GM18519 (cell line): ENCODE measurements at regions not wholly inside any gene's neighbourhood (a gene's known extent, or its start where the extent isn't known, plus 50 kb on each side); places are given as distances from the start of the nearest gene placed in this dataset.
"Not testable (repeated sequence)": the region's sequence is repeated elsewhere in the genome, so short reads cannot be mapped to it uniquely, and the experiment has no call there.

Experiments
- ATAC-seq: cut with Tn5 transposase; IDR thresholded peaks from one replicate; pipeline ENCODE4 v1.9.1; 2021; ENCODE audit warnings: mild to moderate bottlenecking, moderate library complexity; ENCODE audit not compliant: unreplicated experiment, low FRiP score

- no peak for ATAC-seq
These were observed 302.3 kb upstream of the PLD5 start for GRCh38 chr1:242826701-242827336.

- no peak for ATAC-seq
These were observed 299.9 kb upstream of the PLD5 start for GRCh38 chr1:242824435-242824834.

DNA sequence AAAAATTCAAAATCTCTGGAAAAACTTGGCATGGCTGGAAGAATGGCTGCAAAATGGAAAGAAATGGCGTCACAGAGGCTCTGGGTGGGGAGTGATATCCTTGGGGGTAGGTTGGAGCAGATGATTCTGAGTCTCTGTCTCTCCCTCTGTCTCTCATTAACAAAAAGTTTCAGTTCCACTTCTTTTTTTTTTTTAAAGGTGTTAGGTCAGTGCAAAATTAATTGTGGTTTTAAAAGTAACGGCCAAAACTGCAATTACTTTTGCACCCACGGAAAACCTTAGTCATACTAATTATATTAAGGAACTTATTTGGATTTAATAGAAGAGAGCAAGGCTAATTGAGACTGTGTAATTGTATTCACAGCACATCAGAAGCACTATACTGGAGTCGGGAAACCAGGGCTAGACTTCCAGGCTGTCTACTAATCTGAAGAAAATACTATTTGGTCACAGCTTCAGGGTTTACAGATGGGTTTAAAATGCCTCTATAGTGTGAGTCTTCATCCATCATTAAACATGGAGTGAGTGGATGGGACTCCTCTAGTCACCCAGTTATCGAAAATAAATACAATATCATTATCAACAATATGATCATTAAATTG is 289.1 kb upstream of the PLD5 start:
- peak; percentile 85 for ATAC-seq

DNA sequence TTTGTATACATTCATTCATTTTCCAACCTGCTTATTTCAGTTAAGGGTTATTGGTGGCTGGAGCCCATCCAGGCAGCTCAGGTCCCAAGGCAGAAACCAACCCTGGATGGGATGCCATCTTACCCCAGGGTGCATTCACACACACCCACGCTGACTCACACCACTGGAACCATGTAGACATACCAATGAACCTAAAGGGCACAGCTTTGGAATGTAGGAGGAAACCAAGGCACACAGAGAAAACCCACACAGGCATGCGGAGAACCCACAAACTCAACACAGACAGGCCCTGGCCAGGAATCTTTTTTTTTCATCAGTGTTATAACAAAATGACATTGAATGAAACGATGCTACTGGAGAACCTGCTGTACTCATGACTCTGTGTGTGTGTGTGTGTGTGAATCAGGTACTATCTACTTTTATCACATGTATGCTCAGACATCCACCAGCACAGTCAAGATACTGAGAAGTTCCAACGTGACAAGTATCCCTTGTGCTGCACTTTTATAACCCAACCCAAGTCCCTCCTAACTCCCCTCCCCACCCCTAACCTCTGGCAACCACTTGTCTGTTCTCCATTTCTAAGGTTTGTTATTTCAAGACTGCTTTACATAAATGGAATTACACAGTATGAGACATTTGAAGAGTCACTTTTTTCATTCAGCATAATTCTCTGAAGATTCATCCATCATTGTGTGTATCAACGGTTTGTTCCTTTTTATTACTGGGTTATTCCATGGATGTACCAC is 286.8 kb upstream of the PLD5 start:
- ATAC-seq, result no peak

DNA sequence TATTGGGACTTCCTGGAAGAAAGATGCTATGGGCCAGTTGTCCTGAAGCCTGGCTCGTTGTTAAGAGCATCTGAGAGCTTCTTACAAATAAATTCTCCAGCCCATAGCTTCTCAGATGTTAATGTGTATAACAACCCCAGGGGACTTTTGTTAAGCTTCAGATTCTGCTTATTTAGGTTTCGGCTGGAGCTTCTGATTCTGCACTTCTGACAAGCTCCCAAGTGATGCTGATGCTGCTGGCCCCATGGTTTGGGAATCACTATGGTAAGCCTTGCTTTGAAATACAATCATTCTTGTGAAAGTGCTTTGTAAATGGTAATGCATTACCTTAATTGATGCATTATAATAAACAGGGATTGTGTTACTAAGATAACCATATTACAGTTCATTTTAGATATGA is 281.8 kb upstream of the PLD5 start:
- no peak for ATAC-seq

DNA sequence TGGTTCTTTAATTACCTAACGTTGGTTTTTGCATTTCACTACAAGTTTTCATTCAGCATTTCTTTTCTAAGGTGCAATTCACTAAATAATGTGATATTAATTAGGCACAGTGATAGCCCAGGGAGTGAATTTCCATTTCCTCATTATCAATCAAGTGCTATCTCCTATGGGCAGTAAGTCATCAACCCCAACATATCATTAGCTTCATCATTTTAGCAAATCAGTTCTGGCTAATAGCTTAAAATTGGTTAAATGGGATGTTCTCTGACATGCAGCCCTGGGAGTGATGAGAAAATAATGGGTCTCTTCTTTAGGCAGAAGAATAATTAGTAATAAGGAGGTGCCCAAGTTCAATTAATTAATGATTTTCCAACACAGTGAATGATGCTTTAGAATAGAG is 280.9 kb upstream of the PLD5 start:
- ATAC-seq, result not testable (repeated sequence)

DNA sequence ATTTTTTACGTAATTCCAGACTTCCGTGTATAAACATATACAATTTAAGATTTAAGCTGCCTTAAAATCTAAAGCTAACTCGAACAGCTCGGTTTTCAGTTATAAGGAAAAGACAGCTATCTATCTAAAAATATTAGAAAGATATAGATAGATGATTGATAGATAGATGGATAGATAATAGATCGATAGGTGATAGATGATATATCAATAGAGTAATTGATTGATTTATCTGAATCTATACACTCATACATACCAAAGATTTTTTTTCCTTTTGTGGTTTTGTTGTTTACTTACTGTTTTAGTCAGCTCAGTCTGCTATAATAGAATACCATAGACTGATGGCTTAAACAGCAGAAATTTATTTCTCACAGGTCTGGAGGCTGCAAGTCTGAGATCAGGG is 278.5 kb upstream of the PLD5 start:
- no peak for ATAC-seq

GRCh38 chr1:242800521-242800920 is 276.0 kb upstream of the PLD5 start:
- ATAC-seq, result no peak

GRCh38 chr1:242797856-242798255 is 273.4 kb upstream of the PLD5 start:
- ATAC-seq, result no peak

DNA sequence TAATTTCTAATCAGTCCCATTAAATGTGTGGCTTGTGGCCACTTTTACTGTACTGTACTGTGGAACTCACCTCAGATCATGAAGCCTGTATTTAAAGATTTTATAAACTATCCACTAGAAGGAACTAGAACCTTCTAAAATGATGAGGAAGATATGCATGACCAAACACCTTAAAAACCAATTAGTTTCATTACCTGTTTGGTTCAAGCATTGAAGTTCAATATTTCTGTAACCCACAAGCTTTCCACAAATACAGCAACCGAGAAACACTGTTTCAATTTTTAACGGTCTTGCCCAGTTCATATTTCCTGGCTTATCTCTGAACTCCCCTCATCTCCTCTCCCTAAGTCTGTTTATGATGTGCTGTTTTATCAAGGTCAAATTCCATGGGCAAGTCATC is 264.3 kb upstream of the PLD5 start:
- peak; percentile 80 for ATAC-seq

DNA sequence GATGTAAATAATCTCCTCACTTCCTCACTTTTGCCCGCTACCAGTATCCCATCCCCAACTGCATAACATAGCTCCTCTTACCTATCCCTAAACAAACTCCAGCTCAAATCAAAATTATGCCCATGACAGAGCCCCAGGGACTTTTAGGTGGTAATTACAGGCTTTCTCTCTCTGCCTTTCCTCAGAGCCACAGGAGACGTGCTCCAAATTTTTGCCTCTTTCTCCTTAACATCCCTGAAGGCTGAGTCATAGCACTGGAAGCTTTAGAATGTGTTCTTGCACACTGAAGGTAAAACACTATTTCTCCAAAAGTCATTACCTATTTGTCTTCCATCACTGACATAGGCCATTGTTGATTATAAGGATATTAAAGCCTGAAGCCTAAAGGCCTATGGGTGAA is 263.5 kb upstream of the PLD5 start:
- no peak for ATAC-seq

DNA sequence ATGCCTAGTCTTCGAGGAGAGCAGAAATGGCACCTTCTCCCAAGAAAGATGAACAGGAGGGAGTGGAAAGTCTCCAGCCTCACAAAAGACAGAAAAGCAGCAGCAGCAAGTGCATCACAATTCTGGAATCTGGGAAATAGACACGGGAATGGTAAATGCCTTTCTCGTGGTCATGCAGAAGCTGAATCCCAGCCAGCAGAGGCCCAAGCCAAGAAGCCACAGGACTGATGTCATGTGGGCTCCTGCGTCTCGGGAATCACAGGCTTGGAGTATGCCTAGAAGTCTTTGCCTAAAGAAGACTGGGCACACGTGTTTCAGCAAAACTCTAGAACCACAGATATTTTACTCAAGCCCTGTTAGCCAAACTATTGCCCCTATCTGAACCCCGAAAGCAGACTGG is 260.3 kb upstream of the PLD5 start:
- no peak for ATAC-seq

- ATAC-seq, result no peak
These were observed 259.6 kb upstream of the PLD5 start for GRCh38 chr1:242784084-242784483.

GRCh38 chr1:242774256-242774655 is 249.8 kb upstream of the PLD5 start:
- no peak for ATAC-seq

DNA sequence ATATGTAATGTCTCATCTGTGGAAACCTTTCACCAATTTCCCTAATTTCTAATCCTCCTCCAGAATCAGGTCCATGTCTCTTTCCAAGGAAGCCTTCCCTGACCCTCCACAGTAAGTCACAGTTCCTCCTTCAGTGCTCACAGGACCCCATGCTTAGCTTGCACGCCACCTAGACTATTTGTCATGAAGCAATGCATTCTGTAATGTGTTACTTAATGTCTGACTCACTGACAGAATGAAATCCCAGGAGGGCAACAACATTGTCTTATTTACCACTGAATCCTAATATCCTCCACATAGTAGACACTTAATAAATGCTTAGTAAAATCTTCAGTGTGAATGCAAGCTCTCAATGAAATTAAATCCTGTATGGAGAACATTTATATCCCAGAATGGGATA is 245.9 kb upstream of the PLD5 start:
- ATAC-seq, result no peak

GRCh38 chr1:242764161-242764560 is 239.7 kb upstream of the PLD5 start:
- ATAC-seq, result no peak

DNA sequence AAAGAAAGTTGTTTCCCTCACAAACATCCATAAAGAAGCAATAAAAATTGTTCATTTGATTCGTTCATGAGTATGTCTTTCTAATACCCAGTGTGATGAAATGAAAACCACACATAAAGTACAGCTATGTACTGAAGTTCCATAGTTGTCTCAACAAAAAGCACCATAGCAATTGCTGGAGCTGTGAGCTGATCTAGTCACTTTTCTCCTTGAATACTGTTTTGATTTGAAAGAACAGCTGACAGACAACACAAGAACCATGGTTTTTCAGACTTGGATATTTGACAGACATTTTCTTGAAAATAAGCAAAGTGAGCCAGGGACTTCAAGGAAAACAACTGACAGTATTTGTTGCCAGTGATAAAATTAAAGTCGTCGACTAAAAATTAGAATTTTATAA is 237.1 kb upstream of the PLD5 start:
- no peak for ATAC-seq

GRCh38 chr1:242754926-242755325 is 230.4 kb upstream of the PLD5 start:
- ATAC-seq, result no peak

DNA sequence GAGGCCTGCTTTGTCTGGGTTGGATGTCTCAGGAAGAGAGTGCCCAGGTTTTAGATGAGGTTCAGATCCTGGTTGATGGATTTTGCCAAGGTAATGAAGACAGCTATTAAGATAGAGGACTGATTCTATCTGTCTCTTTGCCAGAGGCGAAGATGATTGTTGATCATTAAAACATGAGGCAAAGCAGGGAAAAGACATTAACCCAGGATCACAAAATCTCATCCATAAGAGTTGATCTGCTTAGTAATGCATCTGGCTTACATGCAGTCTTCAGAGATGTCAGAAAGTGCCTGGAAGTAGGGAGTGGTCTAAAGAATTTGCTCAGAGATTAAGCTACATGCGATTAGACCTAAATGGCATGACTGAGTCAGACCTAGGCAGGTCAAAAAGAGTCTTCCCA is 229.6 kb upstream of the PLD5 start:
- ATAC-seq, result no peak

DNA sequence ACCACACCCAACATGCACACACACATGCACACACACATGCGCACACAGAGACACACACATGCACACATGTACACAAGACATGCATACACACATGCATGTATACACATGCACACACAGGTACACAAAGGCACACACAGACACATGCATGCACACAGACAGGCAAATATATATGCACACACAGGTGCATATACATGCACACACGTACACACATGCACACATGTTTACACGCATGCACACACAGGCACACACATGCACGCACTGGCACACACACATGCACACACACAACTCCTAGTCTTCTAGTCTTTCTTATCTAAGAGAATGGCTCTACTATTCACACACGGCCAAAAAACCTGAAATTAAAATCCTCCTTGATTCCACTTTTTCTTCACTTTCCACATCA is 222.7 kb upstream of the PLD5 start:
- no peak for ATAC-seq

DNA sequence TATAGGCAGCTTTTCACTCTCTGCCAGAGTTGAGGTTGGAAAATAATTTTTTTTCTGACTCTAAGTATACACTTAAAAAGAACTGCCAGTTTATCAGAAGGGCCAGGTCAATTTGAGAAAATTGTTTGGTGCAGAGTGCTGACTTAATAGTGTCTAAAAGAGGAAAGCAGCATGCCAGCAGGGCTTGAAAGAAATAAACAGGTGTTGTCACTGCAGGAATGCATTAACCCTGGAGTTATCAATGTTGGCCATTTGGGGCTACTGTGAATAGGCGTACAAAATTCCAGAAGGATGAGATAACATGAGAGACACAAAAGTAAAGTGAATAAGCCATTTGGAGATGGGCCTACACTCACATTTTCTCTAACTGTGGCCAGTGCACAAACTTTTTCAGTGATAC is 220.6 kb upstream of the PLD5 start:
- no peak for ATAC-seq
